AG09319 (cell line): ENCODE measurements at regions not wholly inside any gene's neighbourhood (a gene's known extent, or its start where the extent isn't known, plus 50 kb on each side); places are given as distances from the start of the nearest gene placed in this dataset.

Experiments used
- DNase-seq: peaks from one replicate; pipeline ENCODE4 v3.0.0-alpha.2; 2010; ENCODE audit warnings: low read depth; ENCODE audit errors: extremely low read depth
- CTCF ChIP-seq: IDR thresholded peaks from 2 replicates; pipeline ENCODE4 v1.5.1; 2011; ENCODE audit warnings: low read depth, mild to moderate bottlenecking, inconsistent platforms, low read length, moderate library complexity

DNA sequence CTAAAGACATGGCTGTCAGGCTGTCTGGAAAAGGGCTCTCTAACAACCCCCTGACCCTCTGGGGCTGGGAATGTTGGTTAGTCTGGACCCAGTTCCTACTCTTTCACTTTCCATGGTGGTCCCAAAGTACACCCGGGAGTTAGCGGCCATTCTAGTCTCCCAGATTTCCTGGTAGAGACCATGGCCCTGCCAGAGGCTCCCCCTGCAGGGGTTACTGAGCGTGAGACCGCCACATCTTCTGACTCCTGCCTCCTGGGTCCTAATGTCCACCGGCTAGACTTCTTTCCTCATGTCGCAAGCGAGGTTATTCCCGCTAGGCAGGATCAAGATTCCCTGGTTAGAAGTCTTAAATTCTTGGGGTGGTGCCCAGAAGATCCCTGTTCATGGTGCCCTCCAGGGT, 540.0 kb upstream of the ROBO1 start:
- no peak for DNase-seq
- TF ChIP-seq CTCF: no peak

DNA sequence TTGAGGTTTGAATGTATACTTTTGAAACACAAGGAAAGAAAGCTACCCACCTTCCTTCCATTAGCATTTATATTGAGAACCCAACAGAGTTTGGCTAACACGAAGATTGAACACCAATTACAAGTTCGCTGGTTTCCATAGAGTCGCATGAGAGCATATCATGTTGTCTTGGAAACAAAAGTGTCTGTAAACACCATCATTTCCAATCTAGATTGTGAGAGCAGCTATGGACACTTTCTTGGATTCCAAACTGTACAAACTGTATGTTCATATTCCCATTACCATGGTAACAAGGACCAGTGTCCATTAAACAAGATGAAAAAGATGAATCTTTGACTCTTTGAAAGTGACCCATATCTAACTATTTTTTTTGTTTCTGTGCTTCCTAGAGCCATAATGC, 529.9 kb upstream of the ROBO1 start:
- no peak for TF ChIP-seq CTCF
- no peak for DNase-seq

- peak; percentile 5 for DNase-seq
- no peak for TF ChIP-seq CTCF
Observed at GRCh38 chr3:80285388-80285787, 517.6 kb upstream of the ROBO1 start.

DNA sequence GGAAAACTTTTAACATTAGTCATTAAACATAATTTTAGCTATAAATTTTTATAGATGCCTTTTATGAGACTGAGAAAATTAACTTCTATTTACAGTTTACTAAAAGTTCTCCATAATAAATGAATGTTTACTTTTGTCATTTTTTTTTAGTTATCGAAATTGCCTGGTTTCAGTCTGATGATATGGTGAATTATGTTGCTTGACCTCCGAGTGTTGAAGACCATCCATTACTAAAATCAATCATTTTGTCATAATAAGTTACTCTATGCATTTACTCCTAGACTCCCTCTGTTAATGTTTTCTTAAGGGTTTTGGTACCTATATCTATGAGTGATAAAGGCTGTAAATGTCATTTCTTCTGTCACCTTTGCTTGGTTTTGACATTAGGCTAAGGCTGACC, 516.0 kb upstream of the ROBO1 start:
- no peak for DNase-seq
- no peak for TF ChIP-seq CTCF

- no peak for TF ChIP-seq CTCF
- DNase-seq: no peak
Observed at GRCh38 chr3:80278056-80278455, 510.3 kb upstream of the ROBO1 start.

- TF ChIP-seq CTCF: no peak
- DNase-seq: no peak
Observed at GRCh38 chr3:80275120-80275519, 507.3 kb upstream of the ROBO1 start.

- TF ChIP-seq CTCF: no peak
- DNase-seq: no peak
Observed at GRCh38 chr3:80263260-80263659, 495.5 kb upstream of the ROBO1 start.

DNA sequence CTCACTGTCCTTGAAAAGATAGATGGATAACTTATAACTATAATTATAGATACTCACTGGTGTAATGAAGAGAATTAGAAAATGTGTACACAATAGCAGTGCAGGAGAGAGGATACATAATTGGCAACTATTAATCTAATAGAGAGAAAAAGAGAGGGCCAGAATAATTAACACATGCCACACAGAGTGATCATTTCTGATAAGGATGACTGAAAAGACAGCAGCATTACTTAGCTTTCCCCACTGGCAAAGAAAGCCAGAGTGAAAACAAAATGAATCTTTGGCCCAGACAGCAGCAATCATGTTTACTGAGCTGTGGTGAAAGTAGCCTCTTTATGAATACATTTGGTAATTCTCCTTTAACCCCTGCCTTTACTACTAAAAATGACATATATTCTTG, 493.3 kb upstream of the ROBO1 start:
- no peak for DNase-seq
- no peak for TF ChIP-seq CTCF
